ENCODE measurements at regions not wholly inside any gene's neighbourhood (a gene's known extent, or its start where the extent isn't known, plus 50 kb on each side); places are given as distances from the start of the nearest gene placed in this dataset.

DNA sequence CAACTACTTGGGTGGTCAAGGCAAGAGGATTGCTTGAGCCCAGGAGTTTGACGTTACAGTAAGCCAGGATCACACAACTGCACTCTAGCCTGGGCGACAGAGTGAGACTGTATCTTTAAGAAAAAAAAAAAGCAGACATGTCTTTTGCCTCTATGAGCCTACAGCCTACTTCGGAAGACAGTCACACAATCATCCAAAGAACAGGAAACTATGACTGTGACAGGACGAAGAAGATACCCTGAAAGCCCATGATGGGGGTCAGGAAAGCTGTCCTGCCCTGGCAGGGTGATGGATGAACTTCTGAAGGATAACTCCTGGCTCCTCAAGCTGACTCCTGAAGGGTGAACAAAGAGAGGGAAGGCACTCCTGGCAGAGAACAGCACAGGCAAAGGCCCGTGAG, 251.7 kb upstream of the SIX2 start:
- H3K27me3 ChIP-seq: no peaks in the 10 kb centered on the region
- intact Hi-C loops (cut with DNase I): no loop called here
- no peak overlapping the region for H3K9ac ChIP-seq (ENCODE audit: low read depth in 2 of 2, low read length in 2 of 2)
- no peak overlapping the region for H3K27ac ChIP-seq
- TF ChIP-seq, protein P1, sequence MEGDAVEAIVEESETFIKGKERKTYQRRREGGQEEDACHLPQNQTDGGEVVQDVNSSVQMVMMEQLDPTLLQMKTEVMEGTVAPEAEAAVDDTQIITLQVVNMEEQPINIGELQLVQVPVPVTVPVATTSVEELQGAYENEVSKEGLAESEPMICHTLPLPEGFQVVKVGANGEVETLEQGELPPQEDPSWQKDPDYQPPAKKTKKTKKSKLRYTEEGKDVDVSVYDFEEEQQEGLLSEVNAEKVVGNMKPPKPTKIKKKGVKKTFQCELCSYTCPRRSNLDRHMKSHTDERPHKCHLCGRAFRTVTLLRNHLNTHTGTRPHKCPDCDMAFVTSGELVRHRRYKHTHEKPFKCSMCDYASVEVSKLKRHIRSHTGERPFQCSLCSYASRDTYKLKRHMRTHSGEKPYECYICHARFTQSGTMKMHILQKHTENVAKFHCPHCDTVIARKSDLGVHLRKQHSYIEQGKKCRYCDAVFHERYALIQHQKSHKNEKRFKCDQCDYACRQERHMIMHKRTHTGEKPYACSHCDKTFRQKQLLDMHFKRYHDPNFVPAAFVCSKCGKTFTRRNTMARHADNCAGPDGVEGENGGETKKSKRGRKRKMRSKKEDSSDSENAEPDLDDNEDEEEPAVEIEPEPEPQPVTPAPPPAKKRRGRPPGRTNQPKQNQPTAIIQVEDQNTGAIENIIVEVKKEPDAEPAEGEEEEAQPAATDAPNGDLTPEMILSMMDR (IDR thresholded peaks at IDR 0.05): no peak
- no peak overlapping the region for H3K4me3 ChIP-seq
- no peaks in the 10 kb centered on the region for H3K9me3 ChIP-seq
- DNase-seq: no peak
- H3K4me1 ChIP-seq: no peaks in the 10 kb centered on the region
- no peaks in the 10 kb centered on the region for H3K36me3 ChIP-seq

DNA sequence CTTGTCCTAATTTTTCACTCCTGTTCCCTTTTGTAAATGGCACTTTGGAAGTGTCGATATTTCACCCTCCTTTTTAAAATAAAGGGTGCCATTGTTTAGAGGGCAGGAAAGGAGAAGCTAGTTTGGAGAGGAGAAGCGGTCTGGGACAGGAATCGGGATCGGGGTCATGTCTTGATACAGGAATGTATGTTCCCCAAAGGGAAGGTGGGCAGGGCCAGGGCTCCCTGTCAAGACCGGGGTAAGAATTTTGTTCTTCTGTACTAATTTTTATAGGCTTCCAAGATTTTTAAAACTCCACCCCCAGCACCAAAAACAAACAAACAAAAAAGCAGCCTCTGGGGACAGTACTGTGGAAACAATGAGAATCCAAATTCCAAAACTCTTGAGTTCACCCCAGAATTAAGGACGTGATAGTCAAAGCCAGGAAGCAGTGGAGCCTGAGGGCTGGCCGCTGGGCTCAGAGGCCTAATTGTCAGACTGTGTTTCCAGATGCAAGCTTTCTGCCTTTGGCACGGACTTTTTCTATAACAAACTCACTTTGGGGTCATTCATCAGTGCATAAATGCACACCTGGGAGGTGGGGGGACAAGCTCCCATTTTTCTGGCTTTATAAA, 250.4 kb upstream of the SIX2 start:
- Histone ChIP-seq H3K36me3 (no peaks in the 10 kb centered on the region), H3K27me3 (no peaks in the 10 kb centered on the region), H3K9me3 (no peaks in the 10 kb centered on the region), H3K4me1 (no peaks in the 10 kb centered on the region), H3K4me3 (no peak overlapping the region), H3K27ac (no peak overlapping the region), H3K9ac (ENCODE audit: low read depth in 2 of 2, low read length in 2 of 2) (no peak overlapping the region)
- no peak for DNase-seq
- intact Hi-C loops (cut with DNase I): no loop called here
- TF ChIP-seq, protein P1 (IDR thresholded peaks at IDR 0.05): no peak

DNA sequence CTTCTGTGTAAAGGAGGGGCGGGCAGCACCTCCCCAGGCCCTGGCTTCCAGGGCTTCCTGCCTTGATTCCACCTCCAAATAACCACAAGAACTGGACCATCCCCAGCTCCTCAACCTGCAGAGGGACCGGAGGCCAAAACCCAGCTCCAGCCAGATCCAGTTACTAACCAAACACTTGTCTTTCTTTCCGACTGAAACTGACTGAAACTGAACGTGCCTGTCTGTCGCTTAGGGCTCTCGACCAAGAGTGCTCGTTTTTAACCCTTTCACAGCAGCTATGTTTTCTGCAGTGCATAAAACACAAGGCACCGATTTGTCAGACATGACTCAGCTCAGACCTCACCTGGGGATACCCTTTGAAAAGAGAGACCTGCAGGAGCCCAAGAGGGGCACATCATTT, 249.9 kb upstream of the SIX2 start:
- no peak for DNase-seq
- H3K27me3 ChIP-seq: no peaks in the 10 kb centered on the region
- TF ChIP-seq, protein P1 (IDR thresholded peaks at IDR 0.05): no peak
- H3K9me3 ChIP-seq: no peaks in the 10 kb centered on the region
- intact Hi-C loops (cut with DNase I): no loop called here
- H3K36me3 ChIP-seq: no peaks in the 10 kb centered on the region
- no peak overlapping the region for H3K27ac ChIP-seq
- H3K9ac ChIP-seq (ENCODE audit: low read depth in 2 of 2, low read length in 2 of 2): no peak overlapping the region
- H3K4me1 ChIP-seq: no peaks in the 10 kb centered on the region
- no peak overlapping the region for H3K4me3 ChIP-seq

DNA sequence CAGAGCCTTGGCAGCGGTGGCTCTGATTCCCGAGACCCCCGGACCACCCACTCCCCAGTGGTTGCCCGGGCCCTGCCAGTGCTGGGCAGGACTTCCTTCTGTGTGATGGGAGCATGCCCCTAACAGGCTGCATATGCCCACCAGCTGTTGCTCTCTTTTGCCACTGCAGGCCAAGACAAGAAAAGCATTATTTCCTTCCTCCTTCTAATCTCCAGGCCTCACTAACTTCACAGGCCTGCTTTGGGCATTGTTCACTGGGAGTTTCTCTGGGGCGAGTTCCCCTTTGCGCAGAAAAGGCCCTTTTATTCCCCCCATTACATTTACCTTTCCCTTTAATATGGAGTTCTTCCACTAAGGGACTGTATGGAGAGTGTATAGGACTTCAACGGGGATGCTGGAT, 249.1 kb upstream of the SIX2 start:
- H3K9me3 ChIP-seq: no peaks in the 10 kb centered on the region
- no peaks in the 10 kb centered on the region for H3K27me3 ChIP-seq
- TF ChIP-seq, protein P1 (IDR thresholded peaks at IDR 0.05): no peak
- DNase-seq: no peak
- no peaks in the 10 kb centered on the region for H3K36me3 ChIP-seq
- no peak overlapping the region for H3K9ac ChIP-seq (ENCODE audit: low read depth in 2 of 2, low read length in 2 of 2)
- no peak overlapping the region for H3K4me3 ChIP-seq
- no peak overlapping the region for H3K27ac ChIP-seq
- H3K4me1 ChIP-seq: no peaks in the 10 kb centered on the region
- intact Hi-C loops (cut with DNase I): no loop called here

DNA sequence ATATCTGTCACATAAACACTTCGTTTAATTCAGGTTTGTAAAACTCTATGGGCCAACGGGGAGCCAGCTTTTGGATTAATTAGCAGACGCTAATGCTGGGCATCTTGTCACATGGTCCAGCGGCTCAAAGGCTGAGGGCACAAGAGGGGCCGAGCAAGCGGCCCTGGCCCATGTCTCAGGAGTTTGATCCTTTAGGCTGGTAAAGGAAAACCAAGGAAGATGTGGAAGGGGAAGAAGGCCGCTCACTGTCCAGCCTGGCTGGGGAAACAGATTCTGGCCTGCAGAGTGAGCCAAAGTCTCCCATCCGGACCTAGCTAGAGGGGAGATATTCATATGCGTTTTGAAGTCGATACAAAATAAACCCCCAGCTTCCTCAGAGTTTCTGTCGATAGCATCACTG, 248.6 kb upstream of the SIX2 start:
- no peak for DNase-seq
- no peak overlapping the region for H3K27ac ChIP-seq
- H3K4me3 ChIP-seq: no peak overlapping the region
- H3K9me3 ChIP-seq: no peaks in the 10 kb centered on the region
- no peaks in the 10 kb centered on the region for H3K27me3 ChIP-seq
- H3K36me3 ChIP-seq: no peaks in the 10 kb centered on the region
- H3K4me1 ChIP-seq: no peaks in the 10 kb centered on the region
- no peak overlapping the region for H3K9ac ChIP-seq (ENCODE audit: low read depth in 2 of 2, low read length in 2 of 2)
- intact Hi-C loops (cut with DNase I): no loop called here
- TF ChIP-seq, protein P1 (IDR thresholded peaks at IDR 0.05): no peak

All from colonic mucosa (tissue), 4 donors.